Loucy (cell line): ENCODE measurements at regions not wholly inside any gene's neighbourhood (a gene's known extent, or its start where the extent isn't known, plus 50 kb on each side); places are given as distances from the start of the nearest gene placed in this dataset.

Experiments
- EZH2phosphoT487 ChIP-seq: fragments of 200-600 bp; IDR thresholded peaks from 2 replicates; pipeline ENCODE4 v1.6.1; 2018; ENCODE audit warnings: antibody characterized with exemption, mild to moderate bottlenecking, moderate library complexity, borderline replicate concordance
- TF ChIP-seq, protein P1 (sequence below): fragments of 200-600 bp; sonication (generic); conservative IDR thresholded peaks from 2 replicates; pipeline ENCODE4 v1.5.1; 2014; ENCODE audit warnings: mild to moderate bottlenecking, antibody characterized with exemption, low read length

DNA sequence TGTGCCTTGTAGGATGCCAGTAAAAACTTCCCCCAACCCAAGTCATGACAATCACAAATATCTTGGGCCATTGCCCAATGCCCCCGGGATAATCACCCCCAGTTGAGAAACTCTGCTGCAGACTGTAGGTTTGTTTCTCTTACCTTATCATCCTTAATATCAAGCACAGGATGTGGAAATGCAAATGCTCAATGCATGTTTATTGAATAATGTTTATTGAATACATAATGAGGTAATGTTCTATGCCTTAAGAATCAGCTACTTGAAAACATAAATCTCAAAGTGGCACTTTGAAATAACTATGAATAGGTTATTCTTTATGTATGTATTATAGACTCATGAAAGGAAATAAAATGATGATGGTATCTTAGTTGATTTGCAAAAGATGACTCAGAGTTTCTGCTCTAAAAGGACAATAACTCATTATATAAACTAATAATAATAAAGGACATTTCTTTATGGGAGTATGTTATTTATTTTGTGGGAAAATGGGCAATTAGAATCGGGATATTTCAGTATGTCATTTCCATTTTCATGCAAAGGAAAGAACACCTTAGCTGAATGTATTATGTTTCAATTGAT lies 414.2 kb downstream of the EFNB2 start:
- TF ChIP-seq, protein P1, sequence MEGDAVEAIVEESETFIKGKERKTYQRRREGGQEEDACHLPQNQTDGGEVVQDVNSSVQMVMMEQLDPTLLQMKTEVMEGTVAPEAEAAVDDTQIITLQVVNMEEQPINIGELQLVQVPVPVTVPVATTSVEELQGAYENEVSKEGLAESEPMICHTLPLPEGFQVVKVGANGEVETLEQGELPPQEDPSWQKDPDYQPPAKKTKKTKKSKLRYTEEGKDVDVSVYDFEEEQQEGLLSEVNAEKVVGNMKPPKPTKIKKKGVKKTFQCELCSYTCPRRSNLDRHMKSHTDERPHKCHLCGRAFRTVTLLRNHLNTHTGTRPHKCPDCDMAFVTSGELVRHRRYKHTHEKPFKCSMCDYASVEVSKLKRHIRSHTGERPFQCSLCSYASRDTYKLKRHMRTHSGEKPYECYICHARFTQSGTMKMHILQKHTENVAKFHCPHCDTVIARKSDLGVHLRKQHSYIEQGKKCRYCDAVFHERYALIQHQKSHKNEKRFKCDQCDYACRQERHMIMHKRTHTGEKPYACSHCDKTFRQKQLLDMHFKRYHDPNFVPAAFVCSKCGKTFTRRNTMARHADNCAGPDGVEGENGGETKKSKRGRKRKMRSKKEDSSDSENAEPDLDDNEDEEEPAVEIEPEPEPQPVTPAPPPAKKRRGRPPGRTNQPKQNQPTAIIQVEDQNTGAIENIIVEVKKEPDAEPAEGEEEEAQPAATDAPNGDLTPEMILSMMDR: no peak
- TF ChIP-seq EZH2phosphoT487: no peak
